GM12878 (cell line): ENCODE measurements at regions not wholly inside any gene's neighbourhood (a gene's known extent, or its start where the extent isn't known, plus 50 kb on each side); places are given as distances from the start of the nearest gene placed in this dataset.

ENCODE experiments used
- ATAC-seq: fragments of 200-7000 bp; cut with Tn5 transposase; 3 replicates; pipeline ENCODE4 v1.9.1; 2020; ENCODE audit warnings: mild to moderate bottlenecking, moderate library complexity
- BruUV-seq: library from RNA; stranded (reverse); fragments of 400-500 nt; replicated peaks from 2 replicates; lab custom pipeline; 2021; lab: Mats Ljungman, UMichigan
- CTCF ChIA-PET: fragments of 300-600 bp; sonication (Branson Sonifier 250); formaldehyde crosslinking; extraction: SDS; loops from one replicate; lab custom pipeline; 2021; ENCODE audit warnings: inconsistent platforms; lab: Yijun Ruan, JAX
- POLR2A ChIA-PET: fragments of 350-600 bp; formaldehyde crosslinking; extraction: SDS; loops from one replicate; lab custom pipeline; 2021; ENCODE audit warnings: inconsistent platforms; lab: Charles Lee
- RAD21 ChIA-PET: fragments of 300-600 bp; sonication (Branson Sonifier 250); formaldehyde crosslinking; loops from one replicate; lab custom pipeline; 2023; ENCODE audit warnings: antibody characterized with exemption; ENCODE audit not compliant: unreplicated experiment; lab: Charles Lee
- SMC1A ChIA-PET: fragments of 300-600 bp; sonication (Branson Sonifier 250); formaldehyde crosslinking; loops from one replicate; lab custom pipeline; 2023; ENCODE audit not compliant: unreplicated experiment, uncharacterized antibody; lab: Charles Lee
- DNase-seq: peaks from one replicate; pipeline ENCODE4 v3.0.0-alpha.2; 2011; ENCODE audit warnings: low read depth, low spot score
- FAIRE-seq: peaks from 3 replicates; lab custom pipeline; 2011; peaks lifted over from hg19 to GRCh38; lab: Jason Lieb, UNC
- H2AFZ ChIP-seq: 2 replicates; pipeline ENCODE4 v1.6.0; 2011; ENCODE audit warnings: low read depth, low read length, control low read depth; ENCODE audit not compliant: control insufficient read depth
- H3K27ac ChIP-seq: 2 replicates; pipeline ENCODE4 v1.5.1; 2011; ENCODE audit warnings: control low read depth; ENCODE audit not compliant: control insufficient read depth, insufficient read depth
- H3K27me3 ChIP-seq, 2 experiments: replicated peaks in 1 of 2; 2 replicates each; pipeline versions ENCODE4 v1.6.0 to v1.6.1; 2011; ENCODE audit warnings: low read length in 1 of 2; ENCODE audit not compliant: control insufficient read depth in 2 of 2, insufficient read depth in 2 of 2
- H3K36me3 ChIP-seq, 2 experiments: 2 replicates each; pipeline ENCODE4 v1.5.1; 2011; ENCODE audit warnings: low read length in 1 of 2; ENCODE audit not compliant: control insufficient read depth in 2 of 2, insufficient read depth in 2 of 2
- H3K4me1 ChIP-seq: 2 replicates; pipeline ENCODE4 v1.6.1; 2011; ENCODE audit warnings: mild to moderate bottlenecking, low read length, moderate library complexity, mixed read lengths; ENCODE audit not compliant: control insufficient read depth, insufficient read depth
- H3K4me2 ChIP-seq: 2 replicates; pipeline ENCODE4 v1.6.0; 2011; ENCODE audit warnings: control low read depth; ENCODE audit not compliant: control insufficient read depth, insufficient read depth
- H3K4me3 ChIP-seq: fragments of 200-600 bp; sonication (generic); 2 replicates; pipeline ENCODE4 v1.5.1; 2016
- H3K79me2 ChIP-seq: 2 replicates; pipeline ENCODE4 v1.6.0; 2011; ENCODE audit warnings: low read length; ENCODE audit not compliant: control insufficient read depth, insufficient read depth
- H3K9ac ChIP-seq: 2 replicates; pipeline ENCODE4 v1.8.0; 2011; ENCODE audit warnings: low read length, control low read depth, mixed read lengths; ENCODE audit not compliant: control insufficient read depth, insufficient read depth
- H3K9me3 ChIP-seq: replicated peaks from 3 replicates; pipeline ENCODE4 v1.5.1; 2011; ENCODE audit warnings: mild to moderate bottlenecking, low read length; ENCODE audit not compliant: control insufficient read depth, insufficient read depth
- H4K20me1 ChIP-seq: 2 replicates; pipeline ENCODE4 v1.6.0; 2011; ENCODE audit not compliant: control insufficient read depth, insufficient read depth
- BCLAF1 ChIP-seq: fragments of 450-650 bp; IDR thresholded peaks from 2 replicates; pipeline ENCODE4 v1.6.1; 2017; ENCODE audit warnings: antibody characterized with exemption, mild to moderate bottlenecking, moderate library complexity
- ZBTB40 ChIP-seq: fragments of 450-650 bp; IDR thresholded peaks from 2 replicates; pipeline ENCODE4 v1.6.1; 2016; ENCODE audit warnings: mild to moderate bottlenecking, moderate library complexity, borderline replicate concordance
- WGBS: methylation state at CpG from one replicate; pipeline ENCODE4 v1.1.6; 2016; ENCODE audit warnings: low lambda C conversion rate; ENCODE audit not compliant: insufficient replicate concordance, insufficient coverage; ENCODE audit errors: missing lambda C conversion rate; 5-methylcytosine and 5-hydroxymethylcytosine counted together
- in situ Hi-C: fragments of 300-500 bp; cut with MboI; formaldehyde crosslinking; loops from 9 replicates; pipeline ENCODE4 v1.14.3; 2018; ENCODE audit warnings: mixed read lengths
- intact Hi-C: fragments of 100-400 bp; cut with micrococcal nuclease; formaldehyde crosslinking; loops from one replicate; pipeline ENCODE4 v1.14.2; 2022; ENCODE audit not compliant: unreplicated experiment

- no peak overlapping the region for H3K4me2 ChIP-seq
- no peaks in the 10 kb centered on the region for H3K9me3 ChIP-seq
- no peak for DNase-seq
- SMC1A ChIA-PET = interaction anchor here (1.0 kb wide), 1 partner anchor 12 kb away, joined by 3 read pairs; no protein-coding TSS in a partner anchor
- ATAC-seq = no peak
- no peaks in the 10 kb centered on the region for H3K27me3 ChIP-seq
- no peak overlapping the region for H3K4me3 ChIP-seq
- no peak for FAIRE-seq
- in situ Hi-C loops = no loop called here
- intact Hi-C loops = no loop called here
- H3K27ac ChIP-seq = no peak overlapping the region
- TF ChIP-seq BCLAF1 (no peak), ZBTB40 (peak; percentile 76)
- POLR2A ChIA-PET = no interaction called here
- BruUV-seq = no TSS peak
- H4K20me1 ChIP-seq = no peaks in the 10 kb centered on the region
- H2AFZ ChIP-seq = no peak overlapping the region
- no peak overlapping the region for H3K9ac ChIP-seq
- H3K36me3 ChIP-seq = no peaks in the 10 kb centered on the region
- CTCF ChIA-PET = no interaction called here
- RAD21 ChIA-PET = no interaction called here
- peaks cover 8% of the 10 kb centered on the region for H3K4me1 ChIP-seq
- H3K79me2 ChIP-seq = no peaks in the 10 kb centered on the region
- 50% methylated on average over 2 of the region's 2 CpGs for WGBS
Observed at GRCh38 chr6:6884193-6884627, 223.6 kb upstream of the RREB1 start.
